A549 (cell line): ENCODE measurements at regions not wholly inside any gene's neighbourhood (a gene's known extent, or its start where the extent isn't known, plus 50 kb on each side); places are given as distances from the start of the nearest gene placed in this dataset.

Source experiments
- EP300 ChIP-seq, 2 experiments: fragments of >200 bp; sonication (Bioruptor Twin); formaldehyde crosslinking; IDR thresholded peaks; 2 replicates in 1 of 2; 3 replicates in 1 of 2; pipeline ENCODE4 v1.6.1; 2016 to 2017
- HDAC2 ChIP-seq: fragments of 200-600 bp; sonication (generic); IDR thresholded peaks from 2 replicates; pipeline ENCODE4 v1.6.1; 2016
- PHF8 ChIP-seq: fragments of 200-600 bp; sonication (generic); IDR thresholded peaks from 2 replicates; pipeline ENCODE4 v1.6.1; 2016; ENCODE audit warnings: low read depth, mild to moderate bottlenecking, antibody characterized with exemption, moderate library complexity, borderline replicate concordance
- POLR2A ChIP-seq: IDR thresholded peaks from 2 replicates; pipeline ENCODE4 v1.6.1; 2012; ENCODE audit warnings: mild to moderate bottlenecking, low read length
- RAD21 ChIP-seq, 2 experiments: fragments of >200 bp in 1 of 2; sonication (Bioruptor Twin) in 1 of 2; formaldehyde crosslinking in 1 of 2; IDR thresholded peaks in 1 of 2; conservative IDR thresholded peaks in 1 of 2; 2 replicates in 1 of 2; 3 replicates in 1 of 2; pipeline ENCODE4 v1.6.1; 2012 to 2018; ENCODE audit warnings: inconsistent platforms in 1 of 2
- RCOR1 ChIP-seq: fragments of 150-350 bp; IDR thresholded peaks from 2 replicates; pipeline ENCODE4 v1.6.1; 2014; ENCODE audit warnings: antibody characterized with exemption, low read length, low read depth
- RNF2 ChIP-seq: fragments of 200-600 bp; sonication (generic); IDR thresholded peaks from 2 replicates; pipeline ENCODE4 v1.6.1; 2016; ENCODE audit warnings: low read depth, mild to moderate bottlenecking, antibody characterized with exemption, moderate library complexity, borderline replicate concordance
- SMC3 ChIP-seq: fragments of >200 bp; sonication (Bioruptor Twin); formaldehyde crosslinking; IDR thresholded peaks from 3 replicates; pipeline ENCODE4 v1.6.1; 2018; ENCODE audit warnings: inconsistent platforms
- TF ChIP-seq, protein P1 (sequence below): fragments of 450-650 bp; IDR thresholded peaks from 2 replicates; pipeline ENCODE4 v1.6.1; 2014; ENCODE audit warnings: antibody characterized with exemption
- TF ChIP-seq, protein P2 (sequence below): fragments of >200 bp; sonication (Bioruptor Twin); formaldehyde crosslinking; IDR thresholded peaks from 3 replicates; pipeline ENCODE4 v1.5.1; 2016

DNA sequence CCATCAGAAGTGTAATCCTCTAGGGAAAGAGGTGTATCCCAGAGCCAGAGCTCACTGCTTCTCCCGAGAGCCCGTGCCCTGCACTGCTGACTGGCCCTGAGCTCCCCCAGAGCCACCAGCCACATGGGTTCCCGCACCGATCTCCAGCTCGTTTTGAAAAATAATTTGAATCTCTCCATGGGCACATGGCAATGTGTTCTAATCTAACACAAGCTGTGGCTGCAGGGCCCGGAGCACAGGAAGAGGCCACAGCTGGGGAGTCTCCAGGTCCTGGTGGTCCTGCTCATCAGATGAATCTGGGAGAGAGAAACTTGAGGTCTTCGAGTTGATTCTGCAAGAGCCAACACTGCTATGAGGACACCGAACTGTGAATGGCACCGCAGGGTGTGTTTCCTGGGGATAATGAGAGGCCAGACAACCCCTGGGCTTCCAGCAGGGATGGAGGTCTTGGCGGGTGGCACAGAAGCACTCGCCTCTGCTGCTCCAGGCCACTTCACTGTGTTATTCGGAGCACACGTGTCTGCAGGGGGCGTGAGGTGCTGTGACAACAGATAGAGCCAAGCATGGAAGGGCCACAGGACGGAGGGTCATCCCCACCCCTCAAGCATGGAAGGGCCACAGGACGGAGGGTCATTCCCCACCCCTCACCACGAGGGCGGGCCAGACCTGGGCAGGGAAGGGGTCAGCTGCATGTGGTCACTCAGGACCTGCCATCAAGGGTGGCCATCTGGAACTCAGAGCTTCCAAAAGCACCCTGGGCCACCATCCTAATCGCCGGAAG, 196.8 kb downstream of the NDUFA10 start:
- TF ChIP-seq PHF8 (no peak), POLR2A (no peak), EP300 (IDR thresholded peaks at IDR 0.05) (no peak), RAD21 (conservative IDR thresholded peaks at IDR 0.05 in 1 of 2, IDR thresholded peaks at IDR 0.05 in 1 of 2) (no peak), RNF2 (no peak), RCOR1 (no peak), HDAC2 (no peak), SMC3 (no peak)
- TF ChIP-seq, protein P1, sequence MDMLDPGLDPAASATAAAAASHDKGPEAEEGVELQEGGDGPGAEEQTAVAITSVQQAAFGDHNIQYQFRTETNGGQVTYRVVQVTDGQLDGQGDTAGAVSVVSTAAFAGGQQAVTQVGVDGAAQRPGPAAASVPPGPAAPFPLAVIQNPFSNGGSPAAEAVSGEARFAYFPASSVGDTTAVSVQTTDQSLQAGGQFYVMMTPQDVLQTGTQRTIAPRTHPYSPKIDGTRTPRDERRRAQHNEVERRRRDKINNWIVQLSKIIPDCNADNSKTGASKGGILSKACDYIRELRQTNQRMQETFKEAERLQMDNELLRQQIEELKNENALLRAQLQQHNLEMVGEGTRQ = no peak
- TF ChIP-seq, protein P2, sequence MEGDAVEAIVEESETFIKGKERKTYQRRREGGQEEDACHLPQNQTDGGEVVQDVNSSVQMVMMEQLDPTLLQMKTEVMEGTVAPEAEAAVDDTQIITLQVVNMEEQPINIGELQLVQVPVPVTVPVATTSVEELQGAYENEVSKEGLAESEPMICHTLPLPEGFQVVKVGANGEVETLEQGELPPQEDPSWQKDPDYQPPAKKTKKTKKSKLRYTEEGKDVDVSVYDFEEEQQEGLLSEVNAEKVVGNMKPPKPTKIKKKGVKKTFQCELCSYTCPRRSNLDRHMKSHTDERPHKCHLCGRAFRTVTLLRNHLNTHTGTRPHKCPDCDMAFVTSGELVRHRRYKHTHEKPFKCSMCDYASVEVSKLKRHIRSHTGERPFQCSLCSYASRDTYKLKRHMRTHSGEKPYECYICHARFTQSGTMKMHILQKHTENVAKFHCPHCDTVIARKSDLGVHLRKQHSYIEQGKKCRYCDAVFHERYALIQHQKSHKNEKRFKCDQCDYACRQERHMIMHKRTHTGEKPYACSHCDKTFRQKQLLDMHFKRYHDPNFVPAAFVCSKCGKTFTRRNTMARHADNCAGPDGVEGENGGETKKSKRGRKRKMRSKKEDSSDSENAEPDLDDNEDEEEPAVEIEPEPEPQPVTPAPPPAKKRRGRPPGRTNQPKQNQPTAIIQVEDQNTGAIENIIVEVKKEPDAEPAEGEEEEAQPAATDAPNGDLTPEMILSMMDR = no peak
